ENCODE measurements at regions not wholly inside any gene's neighbourhood (a gene's known extent, or its start where the extent isn't known, plus 50 kb on each side); places are given as distances from the start of the nearest gene placed in this dataset.

- Histone ChIP-seq H3K27me3 (ENCODE audit: control insufficient read depth, insufficient read depth, low read length) (no peaks in the 10 kb centered on the region), H3K9ac (ENCODE audit: low read depth, low read length) (no peak overlapping the region), H3K9me3 (replicated peaks; ENCODE audit: low read length) (no peaks in the 10 kb centered on the region)
Observed at GRCh38 chr10:94043431-94043990, 49.8 kb downstream of the PLCE1 start.

GRCh38 chr10:94046098-94046497 lies 52.4 kb downstream of the PLCE1 start:
- Histone ChIP-seq H3K9ac (ENCODE audit: low read depth, low read length) (no peak overlapping the region), H3K4me1 (ENCODE audit: control insufficient read depth, insufficient read depth, low read length) (peaks cover 29% of the 10 kb centered on the region), H3K4me2 (ENCODE audit: low read length) (no peak overlapping the region), H3K9me3 (replicated peaks; ENCODE audit: low read length) (no peaks in the 10 kb centered on the region), H3K4me3 (ENCODE audit: low read length) (no peak overlapping the region), H3K27me3 (ENCODE audit: control insufficient read depth, insufficient read depth, low read length) (no peaks in the 10 kb centered on the region), H3K36me3 (ENCODE audit: insufficient read depth, low read length) (no peaks in the 10 kb centered on the region)

More at GRCh38 chr10:94043431-94043990, 49.8 kb downstream of the PLCE1 start:
- H3K4me2 ChIP-seq (ENCODE audit: low read length): no peak overlapping the region
- H3K4me1 ChIP-seq (ENCODE audit: control insufficient read depth, insufficient read depth, low read length): peaks cover 29% of the 10 kb centered on the region
- no peaks in the 10 kb centered on the region for H3K36me3 ChIP-seq (ENCODE audit: insufficient read depth, low read length)
- no peak overlapping the region for H3K4me3 ChIP-seq (ENCODE audit: low read length)

- peaks cover 25% of the 10 kb centered on the region for H3K4me1 ChIP-seq (ENCODE audit: control insufficient read depth, insufficient read depth, low read length)
- H3K9me3 ChIP-seq (replicated peaks; ENCODE audit: low read length): no peaks in the 10 kb centered on the region
- no peaks in the 10 kb centered on the region for H3K36me3 ChIP-seq (ENCODE audit: insufficient read depth, low read length)
- no peaks in the 10 kb centered on the region for H3K27me3 ChIP-seq (ENCODE audit: control insufficient read depth, insufficient read depth, low read length)
- no peak overlapping the region for H3K4me2 ChIP-seq (ENCODE audit: low read length)
- no peak overlapping the region for H3K9ac ChIP-seq (ENCODE audit: low read depth, low read length)
- H3K4me3 ChIP-seq (ENCODE audit: low read length): no peak overlapping the region
Observed at GRCh38 chr10:94047293-94047692, 53.6 kb downstream of the PLCE1 start.

- Histone ChIP-seq H3K9ac (ENCODE audit: low read depth, low read length) (no peak overlapping the region), H3K4me3 (ENCODE audit: low read length) (no peak overlapping the region), H3K36me3 (ENCODE audit: insufficient read depth, low read length) (no peaks in the 10 kb centered on the region), H3K27me3 (ENCODE audit: control insufficient read depth, insufficient read depth, low read length) (no peaks in the 10 kb centered on the region), H3K4me1 (ENCODE audit: control insufficient read depth, insufficient read depth, low read length) (peaks cover 20% of the 10 kb centered on the region), H3K9me3 (replicated peaks; ENCODE audit: low read length) (no peaks in the 10 kb centered on the region), H3K4me2 (ENCODE audit: low read length) (no peak overlapping the region)
Observed at GRCh38 chr10:94049911-94050310, 56.2 kb downstream of the PLCE1 start.

- Histone ChIP-seq H3K4me1 (ENCODE audit: control insufficient read depth, insufficient read depth, low read length) (peaks cover 20% of the 10 kb centered on the region), H3K36me3 (ENCODE audit: insufficient read depth, low read length) (no peaks in the 10 kb centered on the region), H3K9ac (ENCODE audit: low read depth, low read length) (no peak overlapping the region), H3K27me3 (ENCODE audit: control insufficient read depth, insufficient read depth, low read length) (no peaks in the 10 kb centered on the region), H3K4me3 (ENCODE audit: low read length) (no peak overlapping the region), H3K4me2 (ENCODE audit: low read length) (no peak overlapping the region), H3K9me3 (replicated peaks; ENCODE audit: low read length) (no peaks in the 10 kb centered on the region)
Observed at GRCh38 chr10:94052281-94052680, 58.5 kb downstream of the PLCE1 start.

- Histone ChIP-seq H3K4me1 (ENCODE audit: control insufficient read depth, insufficient read depth, low read length) (peaks cover 20% of the 10 kb centered on the region), H3K9me3 (replicated peaks; ENCODE audit: low read length) (no peaks in the 10 kb centered on the region), H3K9ac (ENCODE audit: low read depth, low read length) (no peak overlapping the region), H3K36me3 (ENCODE audit: insufficient read depth, low read length) (no peaks in the 10 kb centered on the region), H3K27me3 (ENCODE audit: control insufficient read depth, insufficient read depth, low read length) (no peaks in the 10 kb centered on the region), H3K4me2 (ENCODE audit: low read length) (peak overlapping the region; percentile 6), H3K4me3 (ENCODE audit: low read length) (no peak overlapping the region)
Observed at GRCh38 chr10:94052866-94053791, 59.4 kb downstream of the PLCE1 start.

- Histone ChIP-seq H3K9me3 (replicated peaks; ENCODE audit: low read length) (no peaks in the 10 kb centered on the region), H3K4me3 (ENCODE audit: low read length) (no peak overlapping the region), H3K36me3 (ENCODE audit: insufficient read depth, low read length) (no peaks in the 10 kb centered on the region), H3K9ac (ENCODE audit: low read depth, low read length) (no peak overlapping the region), H3K4me1 (ENCODE audit: control insufficient read depth, insufficient read depth, low read length) (peaks cover 12% of the 10 kb centered on the region), H3K4me2 (ENCODE audit: low read length) (no peak overlapping the region), H3K27me3 (ENCODE audit: control insufficient read depth, insufficient read depth, low read length) (no peaks in the 10 kb centered on the region)
Observed at GRCh38 chr10:94059178-94059883, 65.6 kb downstream of the PLCE1 start.

GRCh38 chr10:94061026-94061425 lies 67.3 kb downstream of the PLCE1 start:
- H3K27me3 ChIP-seq (ENCODE audit: control insufficient read depth, insufficient read depth, low read length): no peaks in the 10 kb centered on the region
- H3K4me3 ChIP-seq (ENCODE audit: low read length): no peak overlapping the region
- no peak overlapping the region for H3K4me2 ChIP-seq (ENCODE audit: low read length)
- H3K4me1 ChIP-seq (ENCODE audit: control insufficient read depth, insufficient read depth, low read length): peaks cover 19% of the 10 kb centered on the region
- no peaks in the 10 kb centered on the region for H3K36me3 ChIP-seq (ENCODE audit: insufficient read depth, low read length)
- no peak overlapping the region for H3K9ac ChIP-seq (ENCODE audit: low read depth, low read length)
- H3K9me3 ChIP-seq (replicated peaks; ENCODE audit: low read length): no peaks in the 10 kb centered on the region

GRCh38 chr10:94062611-94063010 lies 68.9 kb downstream of the PLCE1 start:
- Histone ChIP-seq H3K4me2 (ENCODE audit: low read length) (peak overlapping the region; percentile 31), H3K9ac (ENCODE audit: low read depth, low read length) (no peak overlapping the region), H3K4me3 (ENCODE audit: low read length) (no peak overlapping the region), H3K9me3 (replicated peaks; ENCODE audit: low read length) (no peaks in the 10 kb centered on the region), H3K36me3 (ENCODE audit: insufficient read depth, low read length) (no peaks in the 10 kb centered on the region), H3K27me3 (ENCODE audit: control insufficient read depth, insufficient read depth, low read length) (no peaks in the 10 kb centered on the region), H3K4me1 (ENCODE audit: control insufficient read depth, insufficient read depth, low read length) (peaks cover 19% of the 10 kb centered on the region)

GRCh38 chr10:94065362-94065761 lies 71.6 kb downstream of the PLCE1 start:
- Histone ChIP-seq H3K9me3 (replicated peaks; ENCODE audit: low read length) (no peaks in the 10 kb centered on the region), H3K27me3 (ENCODE audit: control insufficient read depth, insufficient read depth, low read length) (no peaks in the 10 kb centered on the region), H3K4me2 (ENCODE audit: low read length) (no peak overlapping the region), H3K4me1 (ENCODE audit: control insufficient read depth, insufficient read depth, low read length) (peaks cover 19% of the 10 kb centered on the region), H3K4me3 (ENCODE audit: low read length) (no peak overlapping the region), H3K9ac (ENCODE audit: low read depth, low read length) (no peak overlapping the region), H3K36me3 (ENCODE audit: insufficient read depth, low read length) (no peaks in the 10 kb centered on the region)

GRCh38 chr10:94065787-94066186 lies 72.1 kb downstream of the PLCE1 start:
- Histone ChIP-seq H3K36me3 (ENCODE audit: insufficient read depth, low read length) (no peaks in the 10 kb centered on the region), H3K9ac (ENCODE audit: low read depth, low read length) (no peak overlapping the region), H3K9me3 (replicated peaks; ENCODE audit: low read length) (no peaks in the 10 kb centered on the region), H3K4me2 (ENCODE audit: low read length) (no peak overlapping the region), H3K4me1 (ENCODE audit: control insufficient read depth, insufficient read depth, low read length) (peaks cover 19% of the 10 kb centered on the region), H3K4me3 (ENCODE audit: low read length) (no peak overlapping the region), H3K27me3 (ENCODE audit: control insufficient read depth, insufficient read depth, low read length) (no peaks in the 10 kb centered on the region)

Data from skeletal muscle satellite cell (primary cell).